HG03354 (cell line): ENCODE measurements at regions not wholly inside any gene's neighbourhood (a gene's known extent, or its start where the extent isn't known, plus 50 kb on each side); places are given as distances from the start of the nearest gene placed in this dataset.

Source experiments
- ATAC-seq: cut with Tn5 transposase; IDR thresholded peaks from one replicate; pipeline ENCODE4 v1.9.1; 2021; ENCODE audit warnings: mild to moderate bottlenecking; ENCODE audit not compliant: unreplicated experiment, poor library complexity, severe bottlenecking

- ATAC-seq, result no peak
Measured at GRCh38 chr1:235027862-235028250, 100.8 kb downstream of the TOMM20 start.

- ATAC-seq, result no peak
Measured at GRCh38 chr1:235027076-235027861, 101.4 kb downstream of the TOMM20 start.

- no peak for ATAC-seq
Measured at GRCh38 chr1:235025422-235025984, 103.1 kb downstream of the TOMM20 start.

- peak; percentile 35 for ATAC-seq
Measured at GRCh38 chr1:235024711-235025421, 103.8 kb downstream of the TOMM20 start.

- ATAC-seq, result peak; percentile 9
Measured at GRCh38 chr1:235023711-235024439, 104.8 kb downstream of the TOMM20 start.

- ATAC-seq, result peak; percentile 59
Measured at GRCh38 chr1:235022981-235023710, 105.5 kb downstream of the TOMM20 start.

- peak; percentile 47 for ATAC-seq
Measured at GRCh38 chr1:235022341-235022980, 106.2 kb downstream of the TOMM20 start.

GRCh38 chr1:235021815-235022214 lies 106.8 kb downstream of the TOMM20 start:
- ATAC-seq, result no peak

GRCh38 chr1:235021321-235021720 lies 107.3 kb downstream of the TOMM20 start:
- no peak for ATAC-seq

- no peak for ATAC-seq
Measured at GRCh38 chr1:235019961-235020360, 108.7 kb downstream of the TOMM20 start.

GRCh38 chr1:235019471-235019870 lies 109.2 kb downstream of the TOMM20 start:
- ATAC-seq, result no peak

GRCh38 chr1:235018720-235019444 lies 109.8 kb downstream of the TOMM20 start:
- ATAC-seq, result no peak

- ATAC-seq, result no peak
Measured at GRCh38 chr1:235018161-235018560, 110.5 kb downstream of the TOMM20 start.

- ATAC-seq, result no peak
Measured at GRCh38 chr1:235017719-235018118, 110.9 kb downstream of the TOMM20 start.

- ATAC-seq, result no peak
Measured at GRCh38 chr1:235017191-235017590, 111.4 kb downstream of the TOMM20 start.

- ATAC-seq, result peak; percentile 21
Measured at GRCh38 chr1:235015291-235015985, 113.2 kb downstream of the TOMM20 start.

GRCh38 chr1:235014756-235015155 lies 113.9 kb downstream of the TOMM20 start:
- no peak for ATAC-seq

GRCh38 chr1:235013512-235013911 lies 115.1 kb downstream of the TOMM20 start:
- ATAC-seq, result no peak
